Sigmoid colon (tissue), 4 donors: ENCODE measurements at regions not wholly inside any gene's neighbourhood (a gene's known extent, or its start where the extent isn't known, plus 50 kb on each side); places are given as distances from the start of the nearest gene placed in this dataset.
A peak's percentile ranks its signal among the peaks of the same experiment; 100 is the strongest.

Experiments
- CTCF ChIP-seq, 4 experiments: fragments of 450-650 bp in 3 of 4; fragments of 200-600 bp in 1 of 4; IDR thresholded peaks; one replicate each; pipeline ENCODE4 v1.5.1; 2016 to 2019; ENCODE audit warnings: antibody characterized with exemption in 4 of 4, mild to moderate bottlenecking in 3 of 4, moderate library complexity in 2 of 4
- POLR2AphosphoS5 ChIP-seq, 4 donors: sonication (generic); formaldehyde crosslinking; IDR thresholded peaks; one replicate each; pipeline ENCODE4 v1.6.1; 2017; ENCODE audit warnings: antibody characterized with exemption in 4 of 4

- TF ChIP-seq CTCF (IDR thresholded peaks at IDR 0.05) (no peak), POLR2AphosphoS5 (IDR thresholded peaks at IDR 0.05) (peak; percentile 30 to 58 (median 48))
Observed at GRCh38 chr2:42961385-42961811, 169.0 kb upstream of the HAAO start.
